ELR (cell line): ENCODE measurements at regions not wholly inside any gene's neighbourhood (a gene's known extent, or its start where the extent isn't known, plus 50 kb on each side); places are given as distances from the start of the nearest gene placed in this dataset.
"Not testable (repeated sequence)": the region's sequence is repeated elsewhere in the genome, so short reads cannot be mapped to it uniquely, and the experiment has no call there.

Experiments used
- DNase-seq: peaks from one replicate; pipeline ENCODE4 v3.0.0-alpha.2; 2015; ENCODE audit warnings: low read depth

- no peak for DNase-seq
These were observed 427.0 kb upstream of the SPTLC3 start for GRCh38 chr20:12581644-12582289.

- not testable (repeated sequence) for DNase-seq
These were observed 426.1 kb upstream of the SPTLC3 start for GRCh38 chr20:12582710-12583109.

- DNase-seq = no peak
These were observed 416.8 kb upstream of the SPTLC3 start for GRCh38 chr20:12591949-12592470.

GRCh38 chr20:12592756-12593155, 416.0 kb upstream of the SPTLC3 start:
- no peak for DNase-seq

GRCh38 chr20:12593342-12593873, 415.4 kb upstream of the SPTLC3 start:
- DNase-seq = no peak

GRCh38 chr20:12594410-12595088, 414.2 kb upstream of the SPTLC3 start:
- no peak for DNase-seq

- DNase-seq = no peak
These were observed 412.9 kb upstream of the SPTLC3 start for GRCh38 chr20:12595841-12596240.

GRCh38 chr20:12596863-12597262, 411.9 kb upstream of the SPTLC3 start:
- DNase-seq = no peak

GRCh38 chr20:12597551-12597950, 411.2 kb upstream of the SPTLC3 start:
- no peak for DNase-seq

- no peak for DNase-seq
These were observed 409.9 kb upstream of the SPTLC3 start for GRCh38 chr20:12598894-12599293.

GRCh38 chr20:12599494-12599893, 409.3 kb upstream of the SPTLC3 start:
- DNase-seq = no peak

- DNase-seq = no peak
These were observed 403.0 kb upstream of the SPTLC3 start for GRCh38 chr20:12605751-12606150.

GRCh38 chr20:12610871-12611270, 397.9 kb upstream of the SPTLC3 start:
- no peak for DNase-seq

- DNase-seq = no peak
These were observed 394.0 kb upstream of the SPTLC3 start for GRCh38 chr20:12614764-12615163.

- DNase-seq = no peak
These were observed 391.7 kb upstream of the SPTLC3 start for GRCh38 chr20:12617076-12617475.

- no peak for DNase-seq
These were observed 384.9 kb upstream of the SPTLC3 start for GRCh38 chr20:12623870-12624269.

- no peak for DNase-seq
These were observed 381.3 kb upstream of the SPTLC3 start for GRCh38 chr20:12627485-12627884.

GRCh38 chr20:12638633-12639312, 370.0 kb upstream of the SPTLC3 start:
- DNase-seq = no peak

- no peak for DNase-seq
These were observed 368.5 kb upstream of the SPTLC3 start for GRCh38 chr20:12640251-12640650.

GRCh38 chr20:12641619-12642018, 367.2 kb upstream of the SPTLC3 start:
- no peak for DNase-seq

- no peak for DNase-seq
These were observed 364.3 kb upstream of the SPTLC3 start for GRCh38 chr20:12644461-12644860.

GRCh38 chr20:12649234-12649633, 359.5 kb upstream of the SPTLC3 start:
- DNase-seq = no peak

GRCh38 chr20:12653642-12654041, 355.1 kb upstream of the SPTLC3 start:
- no peak for DNase-seq
